ENCODE measurements at regions not wholly inside any gene's neighbourhood (a gene's known extent, or its start where the extent isn't known, plus 50 kb on each side); places are given as distances from the start of the nearest gene placed in this dataset.

DNA sequence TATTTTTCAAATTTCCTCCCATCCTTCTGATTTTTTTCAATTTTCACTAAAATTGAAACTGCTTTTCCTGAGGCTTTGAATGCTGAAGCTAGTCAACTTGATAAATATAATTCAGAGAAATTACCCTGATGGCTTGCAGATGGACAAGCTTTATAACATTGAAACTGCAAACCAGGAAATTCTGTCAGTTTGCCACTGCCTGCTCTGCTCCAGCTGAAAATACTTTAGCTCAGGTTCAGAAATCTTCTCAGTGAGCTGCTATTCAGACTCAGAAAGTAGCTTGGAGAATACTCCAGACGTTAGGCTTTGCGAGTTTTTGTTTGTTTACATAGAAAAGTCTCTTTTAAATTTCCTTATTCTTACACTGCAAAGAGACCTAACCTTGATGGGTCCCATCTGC, 1574.7 kb downstream of the STIM2 start:
- TF ChIP-seq, protein P1, sequence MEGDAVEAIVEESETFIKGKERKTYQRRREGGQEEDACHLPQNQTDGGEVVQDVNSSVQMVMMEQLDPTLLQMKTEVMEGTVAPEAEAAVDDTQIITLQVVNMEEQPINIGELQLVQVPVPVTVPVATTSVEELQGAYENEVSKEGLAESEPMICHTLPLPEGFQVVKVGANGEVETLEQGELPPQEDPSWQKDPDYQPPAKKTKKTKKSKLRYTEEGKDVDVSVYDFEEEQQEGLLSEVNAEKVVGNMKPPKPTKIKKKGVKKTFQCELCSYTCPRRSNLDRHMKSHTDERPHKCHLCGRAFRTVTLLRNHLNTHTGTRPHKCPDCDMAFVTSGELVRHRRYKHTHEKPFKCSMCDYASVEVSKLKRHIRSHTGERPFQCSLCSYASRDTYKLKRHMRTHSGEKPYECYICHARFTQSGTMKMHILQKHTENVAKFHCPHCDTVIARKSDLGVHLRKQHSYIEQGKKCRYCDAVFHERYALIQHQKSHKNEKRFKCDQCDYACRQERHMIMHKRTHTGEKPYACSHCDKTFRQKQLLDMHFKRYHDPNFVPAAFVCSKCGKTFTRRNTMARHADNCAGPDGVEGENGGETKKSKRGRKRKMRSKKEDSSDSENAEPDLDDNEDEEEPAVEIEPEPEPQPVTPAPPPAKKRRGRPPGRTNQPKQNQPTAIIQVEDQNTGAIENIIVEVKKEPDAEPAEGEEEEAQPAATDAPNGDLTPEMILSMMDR (IDR thresholded peaks at IDR 0.05; ENCODE audit: insufficient read depth, low read depth, low read length) = no peak
- TF ChIP-seq EZH2 (IDR thresholded peaks at IDR 0.05; ENCODE audit: insufficient read depth, low read length) = no peak

Data from astrocyte (in vitro differentiated cells and primary cell).